ENCODE measurements at regions not wholly inside any gene's neighbourhood (a gene's known extent, or its start where the extent isn't known, plus 50 kb on each side); places are given as distances from the start of the nearest gene placed in this dataset.

GRCh38 chr5:4363045-4363444 lies 767.4 kb downstream of the IRX1 start:
- Mint-ChIP-seq H3K4me1 (ENCODE audit: low read depth, unreplicated experiment) (no peaks in the 10 kb centered on the region), H3K27me3 (ENCODE audit: unreplicated experiment) (peaks cover 1% of the 10 kb centered on the region), H3K27ac (ENCODE audit: unreplicated experiment) (no peak overlapping the region), H3K9me3 (ENCODE audit: unreplicated experiment) (no peaks in the 10 kb centered on the region), H3K4me3 (ENCODE audit: unreplicated experiment) (no peak overlapping the region), H3K36me3 (ENCODE audit: unreplicated experiment) (no peaks in the 10 kb centered on the region)
- no peak for DNase-seq
- TF ChIP-seq CTCF (IDR thresholded peaks at IDR 0.05; ENCODE audit: partially characterized antibody, unreplicated experiment) = no peak

DNA sequence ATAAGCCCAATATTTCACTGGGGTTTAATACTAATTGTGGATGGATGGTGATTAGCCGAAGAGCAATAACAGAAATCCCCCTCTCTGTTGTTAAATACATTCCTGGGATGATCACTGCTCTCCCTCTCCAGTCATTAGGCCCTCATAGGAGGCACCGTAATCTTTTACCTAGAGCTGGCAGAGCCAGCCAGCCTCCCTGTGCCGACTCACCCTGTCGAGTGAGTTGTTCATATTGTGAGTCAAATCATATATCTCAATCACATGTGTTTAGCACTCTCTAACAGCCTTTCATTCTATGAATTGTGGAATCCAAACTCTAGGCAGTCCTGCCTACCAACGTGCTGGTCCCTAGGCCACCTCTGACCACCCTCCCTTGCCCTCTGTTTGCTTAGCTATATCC lies 771.0 kb downstream of the IRX1 start:
- H3K36me3 Mint-ChIP-seq (ENCODE audit: unreplicated experiment) = no peaks in the 10 kb centered on the region
- H3K27me3 Mint-ChIP-seq (ENCODE audit: unreplicated experiment) = peaks cover 1% of the 10 kb centered on the region
- H3K4me1 Mint-ChIP-seq (ENCODE audit: low read depth, unreplicated experiment) = no peaks in the 10 kb centered on the region
- no peak for TF ChIP-seq CTCF (IDR thresholded peaks at IDR 0.05; ENCODE audit: partially characterized antibody, unreplicated experiment)
- H3K27ac Mint-ChIP-seq (ENCODE audit: unreplicated experiment) = no peak overlapping the region
- no peaks in the 10 kb centered on the region for H3K9me3 Mint-ChIP-seq (ENCODE audit: unreplicated experiment)
- H3K4me3 Mint-ChIP-seq (ENCODE audit: unreplicated experiment) = no peak overlapping the region
- DNase-seq = no peak

- no peak for TF ChIP-seq CTCF (IDR thresholded peaks at IDR 0.05; ENCODE audit: partially characterized antibody, unreplicated experiment)
- H3K27ac Mint-ChIP-seq (ENCODE audit: unreplicated experiment) = no peak overlapping the region
- H3K36me3 Mint-ChIP-seq (ENCODE audit: unreplicated experiment) = no peaks in the 10 kb centered on the region
- DNase-seq = no peak
- no peaks in the 10 kb centered on the region for H3K9me3 Mint-ChIP-seq (ENCODE audit: unreplicated experiment)
- peaks cover 1% of the 10 kb centered on the region for H3K27me3 Mint-ChIP-seq (ENCODE audit: unreplicated experiment)
- H3K4me3 Mint-ChIP-seq (ENCODE audit: unreplicated experiment) = no peak overlapping the region
- H3K4me1 Mint-ChIP-seq (ENCODE audit: low read depth, unreplicated experiment) = no peaks in the 10 kb centered on the region
These were observed 769.9 kb upstream of the ADAMTS16 start for GRCh38 chr5:4370218-4370617.

GRCh38 chr5:4372481-4372880 lies 767.6 kb upstream of the ADAMTS16 start:
- H3K4me3 Mint-ChIP-seq (ENCODE audit: unreplicated experiment) = no peak overlapping the region
- peaks cover 1% of the 10 kb centered on the region for H3K27me3 Mint-ChIP-seq (ENCODE audit: unreplicated experiment)
- DNase-seq = no peak
- no peak for TF ChIP-seq CTCF (IDR thresholded peaks at IDR 0.05; ENCODE audit: partially characterized antibody, unreplicated experiment)
- no peak overlapping the region for H3K27ac Mint-ChIP-seq (ENCODE audit: unreplicated experiment)
- H3K36me3 Mint-ChIP-seq (ENCODE audit: unreplicated experiment) = no peaks in the 10 kb centered on the region
- no peaks in the 10 kb centered on the region for H3K4me1 Mint-ChIP-seq (ENCODE audit: low read depth, unreplicated experiment)
- no peaks in the 10 kb centered on the region for H3K9me3 Mint-ChIP-seq (ENCODE audit: unreplicated experiment)

GRCh38 chr5:4373051-4373820 lies 766.9 kb upstream of the ADAMTS16 start:
- H3K4me1 Mint-ChIP-seq (ENCODE audit: low read depth, unreplicated experiment) = peaks cover 3% of the 10 kb centered on the region
- H3K36me3 Mint-ChIP-seq (ENCODE audit: unreplicated experiment) = no peaks in the 10 kb centered on the region
- no peak overlapping the region for H3K4me3 Mint-ChIP-seq (ENCODE audit: unreplicated experiment)
- no peaks in the 10 kb centered on the region for H3K9me3 Mint-ChIP-seq (ENCODE audit: unreplicated experiment)
- DNase-seq = no peak
- peaks cover 1% of the 10 kb centered on the region for H3K27me3 Mint-ChIP-seq (ENCODE audit: unreplicated experiment)
- no peak overlapping the region for H3K27ac Mint-ChIP-seq (ENCODE audit: unreplicated experiment)
- TF ChIP-seq CTCF (IDR thresholded peaks at IDR 0.05; ENCODE audit: partially characterized antibody, unreplicated experiment) = no peak

Data from glutamatergic neuron (in vitro differentiated cells).